ENCODE measurements at regions not wholly inside any gene's neighbourhood (a gene's known extent, or its start where the extent isn't known, plus 50 kb on each side); places are given as distances from the start of the nearest gene placed in this dataset.
"Not testable (repeated sequence)": the region's sequence is repeated elsewhere in the genome, so short reads cannot be mapped to it uniquely, and the experiment has no call there.

DNA sequence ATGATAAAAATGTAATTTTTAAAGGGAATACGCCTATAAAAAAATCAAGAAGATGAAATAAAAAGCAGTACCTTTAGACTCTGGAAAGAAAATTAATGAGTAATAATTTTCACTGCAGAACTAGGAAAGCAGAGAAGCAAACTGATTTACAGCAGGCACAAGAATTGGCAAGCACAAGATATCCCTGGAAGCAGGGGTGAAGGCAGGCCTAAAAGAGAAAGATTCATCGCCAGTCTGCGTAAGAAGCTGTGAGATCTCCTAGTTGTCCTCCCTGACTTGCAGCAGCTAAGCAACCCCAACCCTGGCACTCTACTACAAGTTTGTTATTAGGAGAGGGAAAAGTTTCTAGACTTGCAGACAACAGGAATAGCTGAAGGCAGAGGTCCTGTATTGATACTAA is 107.7 kb downstream of the PRR15 start:
- not testable (repeated sequence) for ATAC-seq (ENCODE audit: low read depth in 2 of 2); H3K9me3 ChIP-seq (ENCODE audit: control insufficient read depth in 2 of 2, low read length in 2 of 2); H3K36me3 ChIP-seq (ENCODE audit: control insufficient read depth, insufficient read depth, low read length); DNase-seq; H3K4me3 ChIP-seq (ENCODE audit: low read depth, low read length); H3K27me3 ChIP-seq (ENCODE audit: control insufficient read depth, insufficient read depth, low read length); H3K27ac ChIP-seq (ENCODE audit: insufficient read depth, low read length, poor library complexity, severe bottlenecking); H3K4me3 Mint-ChIP-seq; H3K27me3 Mint-ChIP-seq; H3K4me1 Mint-ChIP-seq; H3K27ac Mint-ChIP-seq; H3K9me3 Mint-ChIP-seq; H3K36me3 Mint-ChIP-seq; H3K4me1 ChIP-seq (ENCODE audit: control insufficient read depth, insufficient read depth, low read length, poor library complexity, severe bottlenecking)

DNA sequence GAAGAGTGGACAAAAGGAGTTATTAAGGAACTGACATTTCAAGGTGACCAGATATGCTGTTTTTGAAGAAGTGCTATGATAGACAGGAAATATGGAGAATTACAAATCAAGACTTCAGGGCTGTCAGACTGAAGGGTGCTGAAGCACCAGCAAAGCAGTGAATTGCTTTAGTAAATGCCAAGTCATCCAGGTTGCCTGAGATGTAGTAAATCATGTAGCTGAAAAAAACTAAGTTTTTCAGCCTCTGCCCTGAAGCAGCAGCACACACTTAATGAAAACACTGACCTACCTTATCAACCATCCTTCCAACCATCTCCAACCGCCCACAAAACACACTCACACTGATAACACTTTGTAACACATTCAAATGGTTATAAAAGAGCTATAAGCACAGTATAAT is 110.0 kb downstream of the PRR15 start:
- H3K4me3 Mint-ChIP-seq; H3K4me1 ChIP-seq (ENCODE audit: control insufficient read depth, insufficient read depth, low read length, poor library complexity, severe bottlenecking); DNase-seq; H3K9me3 ChIP-seq (ENCODE audit: control insufficient read depth in 2 of 2, low read length in 2 of 2); H3K27me3 ChIP-seq (ENCODE audit: control insufficient read depth, insufficient read depth, low read length); H3K36me3 Mint-ChIP-seq; H3K9me3 Mint-ChIP-seq; H3K27ac ChIP-seq (ENCODE audit: insufficient read depth, low read length, poor library complexity, severe bottlenecking); H3K4me1 Mint-ChIP-seq; ATAC-seq (ENCODE audit: low read depth in 2 of 2); H3K27ac Mint-ChIP-seq; H3K4me3 ChIP-seq (ENCODE audit: low read depth, low read length); H3K36me3 ChIP-seq (ENCODE audit: control insufficient read depth, insufficient read depth, low read length): not testable (repeated sequence)
- H3K27me3 Mint-ChIP-seq, result peaks cover 12% of the 10 kb centered on the region

DNA sequence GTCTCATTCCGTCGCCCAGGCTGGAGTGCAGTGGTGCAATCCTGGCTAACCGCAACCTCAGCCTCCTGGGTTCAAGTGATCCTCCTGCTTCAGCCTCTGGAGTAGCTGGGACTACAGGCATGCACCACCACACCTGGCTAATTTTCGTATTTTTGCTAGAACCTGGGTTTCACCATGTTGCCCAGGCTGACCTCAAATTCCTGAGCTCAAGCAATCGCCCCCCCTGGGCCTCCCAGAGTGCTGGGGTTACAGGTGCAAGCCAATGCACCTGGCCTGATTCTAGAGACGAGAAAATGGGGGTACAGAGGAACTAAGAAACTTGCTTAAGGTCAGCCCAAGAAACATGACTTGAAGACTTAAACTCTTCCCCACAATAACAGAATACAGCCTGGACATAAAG is 111.0 kb downstream of the PRR15 start:
- H3K4me3 ChIP-seq (ENCODE audit: low read depth, low read length); H3K4me1 ChIP-seq (ENCODE audit: control insufficient read depth, insufficient read depth, low read length, poor library complexity, severe bottlenecking); ATAC-seq (ENCODE audit: low read depth in 2 of 2); H3K36me3 ChIP-seq (ENCODE audit: control insufficient read depth, insufficient read depth, low read length); H3K27ac Mint-ChIP-seq; H3K9me3 Mint-ChIP-seq; DNase-seq; H3K4me1 Mint-ChIP-seq; H3K9me3 ChIP-seq (ENCODE audit: control insufficient read depth in 2 of 2, low read length in 2 of 2); H3K4me3 Mint-ChIP-seq; H3K27ac ChIP-seq (ENCODE audit: insufficient read depth, low read length, poor library complexity, severe bottlenecking); H3K27me3 ChIP-seq (ENCODE audit: control insufficient read depth, insufficient read depth, low read length); H3K36me3 Mint-ChIP-seq: not testable (repeated sequence)
- H3K27me3 Mint-ChIP-seq, result peaks cover 14% of the 10 kb centered on the region

DNA sequence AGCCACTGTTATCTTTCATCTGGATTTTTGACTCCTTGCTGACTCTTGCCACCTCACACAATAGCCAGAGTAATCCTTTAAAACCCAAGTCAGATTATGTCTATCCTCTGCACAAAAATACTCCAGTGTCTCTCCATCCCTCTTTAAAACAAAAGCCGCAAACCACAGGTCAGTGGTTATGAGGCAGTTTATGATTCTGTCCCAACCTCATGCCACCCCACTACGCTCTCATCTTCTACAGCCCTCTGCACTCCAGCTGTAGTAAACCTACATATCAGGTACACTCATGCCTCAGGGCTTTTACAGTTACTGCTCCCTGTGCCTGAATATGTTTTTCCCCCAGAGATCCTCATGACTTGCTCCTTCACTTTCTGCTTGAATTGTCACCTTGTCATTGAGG is 113.6 kb downstream of the PRR15 start:
- H3K27ac ChIP-seq (ENCODE audit: insufficient read depth, low read length, poor library complexity, severe bottlenecking); H3K36me3 Mint-ChIP-seq; H3K4me3 ChIP-seq (ENCODE audit: low read depth, low read length); ATAC-seq (ENCODE audit: low read depth in 2 of 2); H3K4me3 Mint-ChIP-seq; H3K4me1 Mint-ChIP-seq; H3K27ac Mint-ChIP-seq; H3K27me3 ChIP-seq (ENCODE audit: control insufficient read depth, insufficient read depth, low read length); DNase-seq; H3K4me1 ChIP-seq (ENCODE audit: control insufficient read depth, insufficient read depth, low read length, poor library complexity, severe bottlenecking); H3K36me3 ChIP-seq (ENCODE audit: control insufficient read depth, insufficient read depth, low read length); H3K9me3 Mint-ChIP-seq; H3K9me3 ChIP-seq (ENCODE audit: control insufficient read depth in 2 of 2, low read length in 2 of 2): not testable (repeated sequence)
- H3K27me3 Mint-ChIP-seq, result peaks cover 21% of the 10 kb centered on the region

DNA sequence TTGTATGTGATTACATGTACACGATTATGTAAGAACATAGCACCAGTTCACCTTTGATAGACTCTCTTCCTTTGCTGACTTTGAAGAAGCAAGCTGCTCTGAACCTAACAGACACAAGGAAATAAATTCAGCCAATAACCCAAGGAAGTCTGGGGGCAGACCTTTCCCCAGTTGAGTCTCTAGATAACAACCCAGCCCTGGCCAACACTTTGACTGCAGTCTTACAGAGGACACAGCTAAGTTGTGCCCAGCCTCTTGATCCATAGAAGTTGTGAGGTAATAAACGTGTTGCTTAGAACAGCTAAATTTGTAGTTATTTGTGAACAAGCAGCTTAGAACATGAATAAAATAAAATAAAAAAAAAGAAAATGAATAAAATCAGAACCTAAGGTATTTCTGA is 116.3 kb downstream of the PRR15 start:
- not testable (repeated sequence) for H3K36me3 Mint-ChIP-seq; H3K9me3 Mint-ChIP-seq; H3K9me3 ChIP-seq (ENCODE audit: control insufficient read depth in 2 of 2, low read length in 2 of 2); H3K27me3 ChIP-seq (ENCODE audit: control insufficient read depth, insufficient read depth, low read length); H3K4me1 ChIP-seq (ENCODE audit: control insufficient read depth, insufficient read depth, low read length, poor library complexity, severe bottlenecking); ATAC-seq (ENCODE audit: low read depth in 2 of 2); DNase-seq; H3K27ac Mint-ChIP-seq; H3K27ac ChIP-seq (ENCODE audit: insufficient read depth, low read length, poor library complexity, severe bottlenecking); H3K36me3 ChIP-seq (ENCODE audit: control insufficient read depth, insufficient read depth, low read length); H3K4me3 Mint-ChIP-seq; H3K4me1 Mint-ChIP-seq; H3K4me3 ChIP-seq (ENCODE audit: low read depth, low read length)
- peaks cover 25% of the 10 kb centered on the region for H3K27me3 Mint-ChIP-seq

DNA sequence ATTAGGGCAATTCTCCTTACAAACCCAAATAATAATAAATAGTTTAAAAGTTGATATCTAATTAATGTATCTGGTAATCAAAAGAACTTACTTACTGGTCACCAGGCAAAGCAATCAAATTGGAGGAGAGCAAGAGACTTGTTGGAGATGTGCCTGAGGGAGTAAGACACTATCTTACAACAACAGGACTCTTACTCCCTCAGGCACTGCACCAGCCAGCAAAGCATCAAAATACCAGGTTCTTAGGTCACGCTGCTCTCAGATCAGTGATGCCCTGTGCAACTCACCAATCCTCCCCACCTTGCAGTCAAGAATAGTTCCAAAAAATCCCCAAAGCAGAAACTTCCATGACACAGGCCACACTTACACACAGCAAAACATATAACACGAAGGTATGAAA is 117.0 kb downstream of the PRR15 start:
- not testable (repeated sequence) for H3K9me3 ChIP-seq (ENCODE audit: control insufficient read depth in 2 of 2, low read length in 2 of 2); H3K4me1 Mint-ChIP-seq; H3K4me1 ChIP-seq (ENCODE audit: control insufficient read depth, insufficient read depth, low read length, poor library complexity, severe bottlenecking); H3K27ac ChIP-seq (ENCODE audit: insufficient read depth, low read length, poor library complexity, severe bottlenecking); H3K36me3 ChIP-seq (ENCODE audit: control insufficient read depth, insufficient read depth, low read length); H3K27me3 ChIP-seq (ENCODE audit: control insufficient read depth, insufficient read depth, low read length); H3K9me3 Mint-ChIP-seq; H3K36me3 Mint-ChIP-seq; H3K4me3 ChIP-seq (ENCODE audit: low read depth, low read length); DNase-seq; ATAC-seq (ENCODE audit: low read depth in 2 of 2); H3K27ac Mint-ChIP-seq; H3K4me3 Mint-ChIP-seq
- H3K27me3 Mint-ChIP-seq, result peaks cover 26% of the 10 kb centered on the region

DNA sequence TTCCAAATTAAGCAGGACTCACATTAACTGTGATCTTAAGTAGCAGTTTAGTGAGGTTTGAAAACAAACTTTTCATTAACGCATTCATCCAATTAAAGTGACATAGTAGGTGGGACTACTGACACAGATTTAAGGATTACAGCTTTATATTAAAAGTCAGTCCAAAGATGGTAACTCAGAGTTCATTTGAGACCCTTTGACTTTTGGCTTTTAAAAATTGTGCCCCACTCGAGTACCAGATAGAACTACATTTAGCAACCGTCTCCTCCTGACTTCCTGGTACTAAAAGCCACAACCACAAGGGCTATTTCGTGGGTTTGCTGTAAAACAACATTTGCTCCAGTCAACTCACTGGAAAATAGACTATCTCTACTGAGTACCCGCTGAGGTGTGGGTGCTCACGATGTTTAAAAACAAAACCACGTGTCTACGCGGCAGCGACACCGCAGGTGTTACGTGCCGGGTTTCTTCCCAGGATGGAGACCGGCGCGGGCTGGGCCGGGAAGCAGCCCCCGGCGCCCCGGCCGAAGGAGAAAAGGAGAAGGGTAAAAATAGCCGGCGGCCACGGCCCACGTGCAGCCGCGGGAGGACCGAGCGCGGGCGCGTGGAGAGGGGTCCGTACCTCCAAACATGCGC is 120.6 kb downstream of the PRR15 start:
- H3K36me3 Mint-ChIP-seq; H3K36me3 ChIP-seq (ENCODE audit: control insufficient read depth, insufficient read depth, low read length); H3K27ac Mint-ChIP-seq; H3K27ac ChIP-seq (ENCODE audit: insufficient read depth, low read length, poor library complexity, severe bottlenecking); H3K4me1 ChIP-seq (ENCODE audit: control insufficient read depth, insufficient read depth, low read length, poor library complexity, severe bottlenecking); H3K9me3 Mint-ChIP-seq; H3K4me3 ChIP-seq (ENCODE audit: low read depth, low read length); H3K4me1 Mint-ChIP-seq; H3K27me3 ChIP-seq (ENCODE audit: control insufficient read depth, insufficient read depth, low read length); H3K9me3 ChIP-seq (ENCODE audit: control insufficient read depth in 2 of 2, low read length in 2 of 2): not testable (repeated sequence)
- Mint-ChIP-seq H3K4me3 (peak overlapping the region; percentile 81 to 93 (median 87)), H3K27me3 (peaks cover 39% of the 10 kb centered on the region)
- peak in 2 of 3 donors; percentile 2 to 6 for DNase-seq
- peak; percentile 19 to 26 for ATAC-seq (ENCODE audit: low read depth in 2 of 2)

DNA sequence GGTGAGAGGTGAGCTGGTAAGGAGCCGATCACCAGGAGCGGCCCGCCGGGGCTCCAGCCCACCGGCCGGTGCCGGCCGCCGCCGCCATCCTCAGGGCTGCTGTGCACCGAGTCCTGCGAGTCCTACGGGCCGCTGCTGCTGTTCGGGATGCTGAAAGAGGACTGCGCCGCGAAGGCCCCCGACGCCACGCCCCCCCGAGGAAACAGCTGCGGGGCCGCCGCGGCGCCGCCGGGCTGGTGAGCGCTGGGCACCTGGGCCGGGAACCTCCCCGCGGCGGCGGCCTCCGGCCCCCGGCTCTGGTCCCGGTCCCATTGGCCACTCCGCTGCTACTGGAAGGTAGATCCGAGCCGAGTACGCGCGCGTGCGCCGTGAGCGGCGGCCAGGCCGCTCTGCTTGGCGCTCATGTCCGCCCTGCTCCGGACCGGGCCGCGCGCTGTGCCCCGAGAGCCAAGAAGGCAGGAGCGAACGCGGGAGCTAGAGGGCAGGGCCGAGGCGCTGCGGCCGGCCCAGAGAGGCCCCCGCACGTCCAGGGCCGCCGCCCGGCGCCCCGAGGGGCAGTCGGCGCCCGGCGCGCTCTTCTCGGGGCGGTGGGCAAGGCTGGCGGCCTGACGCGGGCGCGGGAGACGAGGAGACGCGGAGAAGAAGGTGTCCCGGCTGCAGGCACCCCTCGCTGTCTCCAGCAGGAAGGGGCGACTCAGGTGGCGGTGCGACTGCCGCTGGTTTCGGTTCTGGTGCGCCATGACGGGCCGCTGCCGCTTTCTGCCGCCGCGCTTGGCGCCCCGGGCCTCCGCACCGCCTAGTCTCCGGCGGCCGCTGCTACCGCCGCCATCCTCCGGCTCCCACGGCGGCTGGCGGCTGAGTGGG is 121.3 kb upstream of the WIPF3 start:
- ATAC-seq (ENCODE audit: low read depth in 2 of 2) (peak; percentile 66 to 69), DNase-seq (peak; percentile 7 to 49 (median 22))
- Histone ChIP-seq H3K4me3 (ENCODE audit: low read depth, low read length) (no peak overlapping the region), H3K27ac (ENCODE audit: insufficient read depth, low read length, poor library complexity, severe bottlenecking) (no peak overlapping the region), H3K27me3 (ENCODE audit: control insufficient read depth, insufficient read depth, low read length) (peaks cover 3% of the 10 kb centered on the region), H3K36me3 (ENCODE audit: control insufficient read depth, insufficient read depth, low read length) (no peaks in the 10 kb centered on the region), H3K4me1 (ENCODE audit: control insufficient read depth, insufficient read depth, low read length, poor library complexity, severe bottlenecking) (peaks cover 3% of the 10 kb centered on the region), H3K9me3 (ENCODE audit: control insufficient read depth in 2 of 2, low read length in 2 of 2) (no peaks in the 10 kb centered on the region)
- H3K4me1 Mint-ChIP-seq, result peaks cover 0 to 9% (median 1%) of the 10 kb centered on the region in 4 donors
- peaks cover 41% of the 10 kb centered on the region for H3K27me3 Mint-ChIP-seq
- H3K27ac Mint-ChIP-seq, result no peak overlapping the region
- H3K9me3 Mint-ChIP-seq, result peaks cover 0 to 2% (median 0%) of the 10 kb centered on the region in 7 donors
- peak overlapping the region in 3 of 4 donors; percentile 81 to 93 (median 83) for H3K4me3 Mint-ChIP-seq
- H3K36me3 Mint-ChIP-seq, result no peaks in the 10 kb centered on the region
